ENCODE measurements at regions not wholly inside any gene's neighbourhood (a gene's known extent, or its start where the extent isn't known, plus 50 kb on each side); places are given as distances from the start of the nearest gene placed in this dataset.

- Histone ChIP-seq H3K4me3 (no peak overlapping the region), H3K9me3 (no peaks in the 10 kb centered on the region), H3K27ac (no peak overlapping the region), H3K4me1 (no peaks in the 10 kb centered on the region), H3K4me2 (no peak overlapping the region)
- TF ChIP-seq KDM5A (IDR thresholded peaks at IDR 0.05) (no peak), FOSL2 (IDR thresholded peaks at IDR 0.05) (no peak), FOSL2 (CRISPR knock-in tag; IDR thresholded peaks at IDR 0.05) (no peak), MAFK (IDR thresholded peaks at IDR 0.05; ENCODE audit: partially characterized antibody) (no peak), FOXS1 (CRISPR knock-in tag; IDR thresholded peaks at IDR 0.05) (no peak), NPAS2 (CRISPR knock-in tag; IDR thresholded peaks at IDR 0.05; ENCODE audit: borderline replicate concordance) (no peak), EHMT2 (IDR thresholded peaks at IDR 0.05; ENCODE audit: low read depth) (no peak), TP53 (CRISPR knock-in tag; IDR thresholded peaks at IDR 0.05) (no peak), RFX5 (IDR thresholded peaks at IDR 0.05) (no peak)
- POLR2A ChIA-PET = no interaction called here
- ATAC-seq (no peak), FAIRE-seq (no peak), DNase-seq (ENCODE audit: low read depth in 1 of 2, low spot score in 1 of 2) (no peak)
- CTCF ChIA-PET = no interaction called here
- 47% methylated on average over 1 of the region's 1 CpG for WGBS (ENCODE audit: missing lambda C conversion rate)
These were observed 634.9 kb upstream of the CFAP20DC start for GRCh38 chr3:59684766-59685165.

GRCh38 chr3:59680919-59681318, 631.1 kb upstream of the CFAP20DC start:
- POLR2A ChIA-PET = no interaction called here
- no peak for FAIRE-seq
- TF ChIP-seq E2F6 (IDR thresholded peaks at IDR 0.05; ENCODE audit: borderline replicate concordance, low read depth) (no peak), JUNB (IDR thresholded peaks at IDR 0.05) (no peak), USF2 (IDR thresholded peaks at IDR 0.05) (no peak), MYC (IDR thresholded peaks at IDR 0.05; ENCODE audit: borderline replicate concordance, low read length) (no peak), MAX (IDR thresholded peaks at IDR 0.05) (no peak), FOSB (CRISPR knock-in tag; IDR thresholded peaks at IDR 0.05) (no peak), CBX2 (IDR thresholded peaks at IDR 0.05; ENCODE audit: borderline replicate concordance, low read depth) (no peak), ZFP36 (IDR thresholded peaks at IDR 0.05; ENCODE audit: borderline replicate concordance, partially characterized antibody) (no peak), BHLHE40 (IDR thresholded peaks at IDR 0.05; ENCODE audit: low read depth, low read length) (no peak)
- no peak overlapping the region for H3K4me3 ChIP-seq
- DNase-seq (ENCODE audit: low read depth in 1 of 2, low spot score in 1 of 2) = no peak
- no peak for ATAC-seq
- H3K9me3 ChIP-seq = no peaks in the 10 kb centered on the region
- no peak overlapping the region for H3K4me2 ChIP-seq
- CTCF ChIA-PET = interaction anchor here (1.3 kb wide), 1 partner anchor 18 kb away, joined by 3 read pairs; no protein-coding TSS in a partner anchor
- no peak overlapping the region for H3K27ac ChIP-seq
- no peaks in the 10 kb centered on the region for H3K4me1 ChIP-seq
- WGBS (ENCODE audit: missing lambda C conversion rate) = 61% methylated on average over 6 of the region's 6 CpGs

GRCh38 chr3:59677747-59678702, 628.2 kb upstream of the CFAP20DC start:
- CTCF ChIA-PET = no interaction called here
- Histone ChIP-seq H3K4me1 (no peaks in the 10 kb centered on the region), H3K9me3 (no peaks in the 10 kb centered on the region), H3K4me2 (no peak overlapping the region), H3K27ac (no peak overlapping the region), H3K4me3 (no peak overlapping the region)
- POLR2A ChIA-PET = no interaction called here
- FAIRE-seq (no peak), DNase-seq (ENCODE audit: low read depth in 1 of 2, low spot score in 1 of 2) (no peak), ATAC-seq (no peak)
- 83% methylated on average over 10 of the region's 11 CpGs for WGBS (ENCODE audit: missing lambda C conversion rate)
- TF ChIP-seq RFX5 (IDR thresholded peaks at IDR 0.05) = no peak
- TF ChIP-seq NR3C1 (IDR thresholded peaks at IDR 0.05) = no peak
- TF ChIP-seq JUNB (IDR thresholded peaks at IDR 0.05) = no peak
- TF ChIP-seq SREBF2 (IDR thresholded peaks at IDR 0.05) = no peak
- TF ChIP-seq GATA3 (IDR thresholded peaks at IDR 0.05; ENCODE audit: borderline replicate concordance) = no peak
